AG04450 (cell line): ENCODE measurements at regions not wholly inside any gene's neighbourhood (a gene's known extent, or its start where the extent isn't known, plus 50 kb on each side); places are given as distances from the start of the nearest gene placed in this dataset.

Source experiments
- CTCF ChIA-PET: fragments of 300-600, 350-600 bp; formaldehyde crosslinking; extraction: SDS; loops from one replicate; lab custom pipeline; 2022; ENCODE audit warnings: antibody characterized with exemption, inconsistent platforms; lab: Charles Lee
- POLR2A ChIA-PET: fragments of 350-600 bp; formaldehyde crosslinking; extraction: SDS; loops from one replicate; lab custom pipeline; 2021; ENCODE audit warnings: antibody characterized with exemption, inconsistent platforms; lab: Yijun Ruan, JAX
- DNase-seq: peaks from one replicate; pipeline ENCODE4 v3.0.0-alpha.2; 2011; ENCODE audit warnings: low read depth, low spot score
- H3K27ac ChIP-seq: one replicate; pipeline ENCODE4 v1.5.1; 2012; ENCODE audit warnings: low read depth, low read length, control low read depth
- H3K27me3 ChIP-seq: one replicate; pipeline ENCODE4 v1.6.0; 2012; ENCODE audit warnings: low read length; ENCODE audit not compliant: control insufficient read depth, insufficient read depth
- H3K4me3 ChIP-seq: 2 replicates; pipeline ENCODE4 v1.5.1; 2011; ENCODE audit warnings: mild to moderate bottlenecking, low read depth, low read length, control low read depth
- H3K9me3 ChIP-seq: 2 replicates; pipeline ENCODE4 v1.5.1; 2012; ENCODE audit warnings: low read length; ENCODE audit not compliant: control insufficient read depth, insufficient read depth
- CTCF ChIP-seq: IDR thresholded peaks from 2 replicates; pipeline ENCODE4 v1.5.1; 2011; ENCODE audit warnings: low read depth, low read length, control low read depth, inconsistent platforms

- H3K27me3 ChIP-seq = no peaks in the 10 kb centered on the region
- no peak overlapping the region for H3K4me3 ChIP-seq
- ChIA-PET CTCF (interaction anchor here (1.4 to 6.1 kb wide), 6 partner anchors 11 to 231 kb away, joined by 3 to 43 read pairs (median 13); no protein-coding TSS in a partner anchor), POLR2A (no interaction called here)
- no peak for DNase-seq
- TF ChIP-seq CTCF = no peak
- no peak overlapping the region for H3K27ac ChIP-seq
- H3K9me3 ChIP-seq = no peaks in the 10 kb centered on the region
These were observed 149.4 kb upstream of the CAMK1G start for GRCh38 chr1:209434066-209434465.

- no peaks in the 10 kb centered on the region for H3K9me3 ChIP-seq
- no peak for TF ChIP-seq CTCF
- H3K27ac ChIP-seq = no peak overlapping the region
- no peak overlapping the region for H3K4me3 ChIP-seq
- CTCF ChIA-PET = interaction anchor here (0.6 to 6.1 kb wide), 24 partner anchors 8 to 232 kb away, joined by 3 to 43 read pairs (median 4); partner anchors contain the start of gene CAMK1G
- POLR2A ChIA-PET = no interaction called here
- H3K27me3 ChIP-seq = no peaks in the 10 kb centered on the region
- no peak for DNase-seq
These were observed 148.8 kb upstream of the CAMK1G start for GRCh38 chr1:209434631-209435217.

- POLR2A ChIA-PET = no interaction called here
- CTCF ChIA-PET = interaction anchor here (0.6 to 6.1 kb wide), 28 partner anchors 9 to 233 kb away, joined by 3 to 43 read pairs (median 4); partner anchors contain the start of gene CAMK1G
- TF ChIP-seq CTCF = peak; percentile 97
- H3K27ac ChIP-seq = no peak overlapping the region
- H3K4me3 ChIP-seq = no peak overlapping the region
- no peaks in the 10 kb centered on the region for H3K27me3 ChIP-seq
- H3K9me3 ChIP-seq = no peaks in the 10 kb centered on the region
- DNase-seq = peak; percentile 38
These were observed 147.6 kb upstream of the CAMK1G start for GRCh38 chr1:209435654-209436566.

- ChIA-PET POLR2A (no interaction called here), CTCF (interaction anchor here (0.7 to 3.4 kb wide), 2 partner anchors 85 to 282 kb away, joined by 4 to 17 read pairs; no protein-coding TSS in a partner anchor)
- H3K27me3 ChIP-seq = no peaks in the 10 kb centered on the region
- DNase-seq = no peak
- H3K27ac ChIP-seq = no peak overlapping the region
- H3K4me3 ChIP-seq = no peak overlapping the region
- no peaks in the 10 kb centered on the region for H3K9me3 ChIP-seq
- no peak for TF ChIP-seq CTCF
These were observed 143.7 kb upstream of the CAMK1G start for GRCh38 chr1:209439828-209440227.
